ENCODE measurements at regions not wholly inside any gene's neighbourhood (a gene's known extent, or its start where the extent isn't known, plus 50 kb on each side); places are given as distances from the start of the nearest gene placed in this dataset.

DNA sequence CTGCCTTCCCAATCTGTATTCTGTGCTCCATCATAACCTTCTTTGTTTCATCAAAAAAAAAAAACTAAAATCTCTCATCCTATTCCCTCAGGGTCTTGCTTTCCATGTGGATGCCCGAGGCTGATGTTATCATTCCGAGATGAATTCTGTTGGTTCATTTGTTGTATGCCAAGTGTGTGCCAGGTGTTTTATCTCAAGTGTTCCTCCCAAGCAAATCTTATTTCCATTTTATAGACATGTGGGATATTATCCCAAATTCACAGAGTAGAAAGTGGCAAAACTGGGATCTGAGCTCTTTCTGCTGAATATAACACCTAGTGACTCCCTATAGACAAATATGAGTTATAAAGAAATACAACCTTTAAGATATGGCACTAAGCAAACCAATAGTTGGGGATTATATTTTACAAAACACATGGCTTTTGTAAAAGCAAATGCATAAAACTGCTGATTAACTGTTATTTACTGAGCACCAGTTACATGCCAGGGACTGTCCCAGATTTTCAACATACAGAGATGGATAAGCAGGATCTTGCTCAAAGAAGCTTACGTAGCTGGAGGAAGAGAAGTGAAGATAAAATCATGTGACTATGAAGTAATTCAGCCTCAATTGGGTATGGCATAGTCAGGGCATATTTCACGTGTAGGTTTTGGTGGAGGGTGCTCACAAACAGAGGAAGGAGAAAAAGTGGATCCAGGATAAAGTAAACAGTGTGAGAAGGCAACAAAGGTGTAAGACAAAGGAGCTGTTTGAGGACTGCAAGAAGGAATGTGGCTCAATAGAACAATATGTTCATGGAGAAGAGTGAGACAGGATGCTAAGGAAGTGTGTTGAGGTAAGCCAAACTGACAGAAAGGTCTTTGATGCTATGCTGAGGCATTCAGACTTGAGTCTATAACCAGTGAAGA lies 143.3 kb upstream of the ADAMTSL1 start (continued):
- TF ChIP-seq, protein P1, sequence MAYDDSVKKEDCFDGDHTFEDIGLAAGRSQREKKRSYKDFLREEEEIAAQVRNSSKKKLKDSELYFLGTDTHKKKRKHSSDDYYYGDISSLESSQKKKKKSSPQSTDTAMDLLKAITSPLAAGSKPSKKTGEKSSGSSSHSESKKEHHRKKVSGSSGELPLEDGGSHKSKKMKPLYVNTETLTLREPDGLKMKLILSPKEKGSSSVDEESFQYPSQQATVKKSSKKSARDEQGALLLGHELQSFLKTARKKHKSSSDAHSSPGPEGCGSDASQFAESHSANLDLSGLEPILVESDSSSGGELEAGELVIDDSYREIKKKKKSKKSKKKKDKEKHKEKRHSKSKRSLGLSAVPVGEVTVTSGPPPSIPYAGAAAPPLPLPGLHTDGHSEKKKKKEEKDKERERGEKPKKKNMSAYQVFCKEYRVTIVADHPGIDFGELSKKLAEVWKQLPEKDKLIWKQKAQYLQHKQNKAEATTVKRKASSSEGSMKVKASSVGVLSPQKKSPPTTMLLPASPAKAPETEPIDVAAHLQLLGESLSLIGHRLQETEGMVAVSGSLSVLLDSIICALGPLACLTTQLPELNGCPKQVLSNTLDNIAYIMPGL (CRISPR knock-in tag; IDR thresholded peaks at IDR 0.05), result no peak
- TF ChIP-seq E2F1 (CRISPR knock-in tag; IDR thresholded peaks at IDR 0.05) (no peak), NR1H2 (CRISPR knock-in tag; IDR thresholded peaks at IDR 0.05) (no peak), NFE2L1 (CRISPR knock-in tag; IDR thresholded peaks at IDR 0.05) (no peak), ZNF281 (CRISPR knock-in tag; IDR thresholded peaks at IDR 0.05) (no peak), ZNF138 (CRISPR knock-in tag; conservative IDR thresholded peaks at IDR 0.05) (no peak), TP53 (CRISPR knock-in tag; IDR thresholded peaks at IDR 0.05) (no peak)
- TF ChIP-seq, protein P2, sequence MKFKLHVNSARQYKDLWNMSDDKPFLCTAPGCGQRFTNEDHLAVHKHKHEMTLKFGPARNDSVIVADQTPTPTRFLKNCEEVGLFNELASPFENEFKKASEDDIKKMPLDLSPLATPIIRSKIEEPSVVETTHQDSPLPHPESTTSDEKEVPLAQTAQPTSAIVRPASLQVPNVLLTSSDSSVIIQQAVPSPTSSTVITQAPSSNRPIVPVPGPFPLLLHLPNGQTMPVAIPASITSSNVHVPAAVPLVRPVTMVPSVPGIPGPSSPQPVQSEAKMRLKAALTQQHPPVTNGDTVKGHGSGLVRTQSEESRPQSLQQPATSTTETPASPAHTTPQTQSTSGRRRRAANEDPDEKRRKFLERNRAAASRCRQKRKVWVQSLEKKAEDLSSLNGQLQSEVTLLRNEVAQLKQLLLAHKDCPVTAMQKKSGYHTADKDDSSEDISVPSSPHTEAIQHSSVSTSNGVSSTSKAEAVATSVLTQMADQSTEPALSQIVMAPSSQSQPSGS (CRISPR knock-in tag; IDR thresholded peaks at IDR 0.05; ENCODE audit: borderline replicate concordance, low read depth), result no peak
- TF ChIP-seq, protein P3, sequence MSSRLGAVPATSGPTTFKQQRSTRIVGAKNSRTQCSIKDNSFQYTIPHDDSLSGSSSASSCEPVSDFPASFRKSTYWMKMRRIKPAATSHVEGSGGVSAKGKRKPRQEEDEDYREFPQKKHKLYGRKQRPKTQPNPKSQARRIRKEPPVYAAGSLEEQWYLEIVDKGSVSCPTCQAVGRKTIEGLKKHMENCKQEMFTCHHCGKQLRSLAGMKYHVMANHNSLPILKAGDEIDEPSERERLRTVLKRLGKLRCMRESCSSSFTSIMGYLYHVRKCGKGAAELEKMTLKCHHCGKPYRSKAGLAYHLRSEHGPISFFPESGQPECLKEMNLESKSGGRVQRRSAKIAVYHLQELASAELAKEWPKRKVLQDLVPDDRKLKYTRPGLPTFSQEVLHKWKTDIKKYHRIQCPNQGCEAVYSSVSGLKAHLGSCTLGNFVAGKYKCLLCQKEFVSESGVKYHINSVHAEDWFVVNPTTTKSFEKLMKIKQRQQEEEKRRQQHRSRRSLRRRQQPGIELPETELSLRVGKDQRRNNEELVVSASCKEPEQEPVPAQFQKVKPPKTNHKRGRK (CRISPR knock-in tag; IDR thresholded peaks at IDR 0.05; ENCODE audit: borderline replicate concordance), result no peak

DNA sequence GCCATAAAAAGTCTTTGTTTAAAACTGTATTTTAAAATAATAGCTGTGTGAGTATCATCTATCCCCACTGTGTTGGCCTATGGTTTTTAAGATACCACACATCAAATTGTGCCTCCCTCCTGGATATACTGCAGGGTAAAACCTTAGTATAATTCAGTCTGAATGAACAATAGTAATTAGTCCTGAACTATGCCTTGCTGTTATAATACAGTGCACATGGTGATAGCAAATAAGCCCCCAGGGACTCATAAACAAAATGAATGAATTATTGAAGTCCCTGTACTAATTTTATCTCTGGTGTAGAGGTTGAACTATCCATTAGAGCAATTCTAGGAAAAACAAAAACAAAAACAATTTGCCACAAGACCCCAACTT lies 142.7 kb upstream of the ADAMTSL1 start:
- DNase-seq (ENCODE audit: low spot score), result no peak
- ATAC-seq, result no peak
- Mint-ChIP-seq H3K36me3 (no peaks in the 10 kb centered on the region), H3K27ac (no peak overlapping the region), H3K9me3 (no peaks in the 10 kb centered on the region), H3K4me1 (peaks cover 22% of the 10 kb centered on the region), H3K4me3 (no peak overlapping the region), H3K27me3 (ENCODE audit: low read depth) (no peaks in the 10 kb centered on the region)
- ChIA-PET POLR2A (no interaction called here), CTCF (no interaction called here)
- no peak for TF ChIP-seq PRRX2 (CRISPR knock-in tag; IDR thresholded peaks at IDR 0.05)
- no peak for TF ChIP-seq JAZF1 (CRISPR knock-in tag; IDR thresholded peaks at IDR 0.05)
- TF ChIP-seq, protein P4, sequence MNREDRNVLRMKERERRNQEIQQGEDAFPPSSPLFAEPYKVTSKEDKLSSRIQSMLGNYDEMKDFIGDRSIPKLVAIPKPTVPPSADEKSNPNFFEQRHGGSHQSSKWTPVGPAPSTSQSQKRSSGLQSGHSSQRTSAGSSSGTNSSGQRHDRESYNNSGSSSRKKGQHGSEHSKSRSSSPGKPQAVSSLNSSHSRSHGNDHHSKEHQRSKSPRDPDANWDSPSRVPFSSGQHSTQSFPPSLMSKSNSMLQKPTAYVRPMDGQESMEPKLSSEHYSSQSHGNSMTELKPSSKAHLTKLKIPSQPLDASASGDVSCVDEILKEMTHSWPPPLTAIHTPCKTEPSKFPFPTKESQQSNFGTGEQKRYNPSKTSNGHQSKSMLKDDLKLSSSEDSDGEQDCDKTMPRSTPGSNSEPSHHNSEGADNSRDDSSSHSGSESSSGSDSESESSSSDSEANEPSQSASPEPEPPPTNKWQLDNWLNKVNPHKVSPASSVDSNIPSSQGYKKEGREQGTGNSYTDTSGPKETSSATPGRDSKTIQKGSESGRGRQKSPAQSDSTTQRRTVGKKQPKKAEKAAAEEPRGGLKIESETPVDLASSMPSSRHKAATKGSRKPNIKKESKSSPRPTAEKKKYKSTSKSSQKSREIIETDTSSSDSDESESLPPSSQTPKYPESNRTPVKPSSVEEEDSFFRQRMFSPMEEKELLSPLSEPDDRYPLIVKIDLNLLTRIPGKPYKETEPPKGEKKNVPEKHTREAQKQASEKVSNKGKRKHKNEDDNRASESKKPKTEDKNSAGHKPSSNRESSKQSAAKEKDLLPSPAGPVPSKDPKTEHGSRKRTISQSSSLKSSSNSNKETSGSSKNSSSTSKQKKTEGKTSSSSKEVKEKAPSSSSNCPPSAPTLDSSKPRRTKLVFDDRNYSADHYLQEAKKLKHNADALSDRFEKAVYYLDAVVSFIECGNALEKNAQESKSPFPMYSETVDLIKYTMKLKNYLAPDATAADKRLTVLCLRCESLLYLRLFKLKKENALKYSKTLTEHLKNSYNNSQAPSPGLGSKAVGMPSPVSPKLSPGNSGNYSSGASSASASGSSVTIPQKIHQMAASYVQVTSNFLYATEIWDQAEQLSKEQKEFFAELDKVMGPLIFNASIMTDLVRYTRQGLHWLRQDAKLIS (CRISPR knock-in tag; IDR thresholded peaks at IDR 0.05; ENCODE audit: borderline replicate concordance), result no peak
- TF ChIP-seq NR3C1 (CRISPR knock-in tag; conservative IDR thresholded peaks at IDR 0.05; ENCODE audit: low read depth), result no peak
- TF ChIP-seq, protein P1 (CRISPR knock-in tag; IDR thresholded peaks at IDR 0.05), result no peak
- no peak for TF ChIP-seq FOXP4 (CRISPR knock-in tag; IDR thresholded peaks at IDR 0.05)
- no peak for TF ChIP-seq ZNF416 (CRISPR knock-in tag; IDR thresholded peaks at IDR 0.05)
- no peak for TF ChIP-seq MXD4 (CRISPR knock-in tag; IDR thresholded peaks at IDR 0.05; ENCODE audit: borderline replicate concordance)
- no peak for TF ChIP-seq SP1 (CRISPR knock-in tag; conservative IDR thresholded peaks at IDR 0.05)

Data from WTC11 (cell line).